NCI-H460 (cell line): ENCODE measurements at regions not wholly inside any gene's neighbourhood (a gene's known extent, or its start where the extent isn't known, plus 50 kb on each side); places are given as distances from the start of the nearest gene placed in this dataset.

Experiments used
- DNase-seq: peaks from one replicate; pipeline ENCODE4 v3.0.0-alpha.2; 2016; ENCODE audit warnings: low read depth; ENCODE audit errors: extremely low read depth

- no peak for DNase-seq
Observed at GRCh38 chr22:49161002-49161850, 666.4 kb downstream of the BRD1 start.

- no peak for DNase-seq
Observed at GRCh38 chr22:49160261-49161001, 667.2 kb downstream of the BRD1 start.

GRCh38 chr22:49159711-49160110 is 668.0 kb downstream of the BRD1 start:
- DNase-seq, result no peak

GRCh38 chr22:49158741-49159564 is 668.7 kb downstream of the BRD1 start:
- DNase-seq, result no peak

GRCh38 chr22:49157529-49158339 is 669.9 kb downstream of the BRD1 start:
- no peak for DNase-seq

GRCh38 chr22:49156662-49157285 is 670.9 kb downstream of the BRD1 start:
- DNase-seq, result no peak

GRCh38 chr22:49155770-49156580 is 671.7 kb downstream of the BRD1 start:
- no peak for DNase-seq

GRCh38 chr22:49155039-49155769 is 672.5 kb downstream of the BRD1 start:
- DNase-seq, result no peak

- DNase-seq, result no peak
Observed at GRCh38 chr22:49154433-49154832, 673.2 kb downstream of the BRD1 start.

GRCh38 chr22:49153921-49154320 is 673.8 kb downstream of the BRD1 start:
- no peak for DNase-seq

- no peak for DNase-seq
Observed at GRCh38 chr22:49152939-49153770, 674.5 kb downstream of the BRD1 start.

- no peak for DNase-seq
Observed at GRCh38 chr22:49152127-49152938, 675.3 kb downstream of the BRD1 start.

GRCh38 chr22:49151256-49152126 is 676.2 kb downstream of the BRD1 start:
- DNase-seq, result no peak

- DNase-seq, result no peak
Observed at GRCh38 chr22:49150801-49151221, 676.9 kb downstream of the BRD1 start.
